OCI-LY3 (cell line): ENCODE measurements at regions not wholly inside any gene's neighbourhood (a gene's known extent, or its start where the extent isn't known, plus 50 kb on each side); places are given as distances from the start of the nearest gene placed in this dataset.

Source experiments
- EZH2phosphoT487 ChIP-seq: fragments of 200-600 bp; shearing (Covaris generic); IDR thresholded peaks from 2 replicates; pipeline ENCODE4 v1.6.1; 2018; ENCODE audit warnings: antibody characterized with exemption, mixed run types, low read depth
- TF ChIP-seq, protein P1 (sequence below): fragments of 200-600, 300-600 bp; sonication (generic); IDR thresholded peaks from 2 replicates; pipeline ENCODE4 v1.5.1; 2014; ENCODE audit warnings: antibody characterized with exemption, low read length, low read depth

GRCh38 chr9:104326912-104327311 lies 177.2 kb upstream of the OR13F1 start:
- TF ChIP-seq, protein P1, sequence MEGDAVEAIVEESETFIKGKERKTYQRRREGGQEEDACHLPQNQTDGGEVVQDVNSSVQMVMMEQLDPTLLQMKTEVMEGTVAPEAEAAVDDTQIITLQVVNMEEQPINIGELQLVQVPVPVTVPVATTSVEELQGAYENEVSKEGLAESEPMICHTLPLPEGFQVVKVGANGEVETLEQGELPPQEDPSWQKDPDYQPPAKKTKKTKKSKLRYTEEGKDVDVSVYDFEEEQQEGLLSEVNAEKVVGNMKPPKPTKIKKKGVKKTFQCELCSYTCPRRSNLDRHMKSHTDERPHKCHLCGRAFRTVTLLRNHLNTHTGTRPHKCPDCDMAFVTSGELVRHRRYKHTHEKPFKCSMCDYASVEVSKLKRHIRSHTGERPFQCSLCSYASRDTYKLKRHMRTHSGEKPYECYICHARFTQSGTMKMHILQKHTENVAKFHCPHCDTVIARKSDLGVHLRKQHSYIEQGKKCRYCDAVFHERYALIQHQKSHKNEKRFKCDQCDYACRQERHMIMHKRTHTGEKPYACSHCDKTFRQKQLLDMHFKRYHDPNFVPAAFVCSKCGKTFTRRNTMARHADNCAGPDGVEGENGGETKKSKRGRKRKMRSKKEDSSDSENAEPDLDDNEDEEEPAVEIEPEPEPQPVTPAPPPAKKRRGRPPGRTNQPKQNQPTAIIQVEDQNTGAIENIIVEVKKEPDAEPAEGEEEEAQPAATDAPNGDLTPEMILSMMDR = no peak
- TF ChIP-seq EZH2phosphoT487 = no peak
